Endothelial cell of umbilical vein (primary cell): ENCODE measurements at regions not wholly inside any gene's neighbourhood (a gene's known extent, or its start where the extent isn't known, plus 50 kb on each side); places are given as distances from the start of the nearest gene placed in this dataset.

Source experiments
- BruUV-seq: library from RNA; stranded (reverse); fragments of 400-500 nt; replicated peaks from 2 replicates; lab custom pipeline; 2021; lab: Mats Ljungman, UMichigan
- CTCF ChIA-PET: fragments of 300-600, 350-600 bp; sonication (Branson Sonifier 250); formaldehyde crosslinking; loops from one replicate; lab custom pipeline; 2021; ENCODE audit warnings: antibody characterized with exemption, inconsistent platforms; lab: Charles Lee
- POLR2A ChIA-PET: fragments of 300-600, 350-600 bp; sonication (Branson Sonifier 250); formaldehyde crosslinking; loops from one replicate; lab custom pipeline; 2021; ENCODE audit warnings: antibody characterized with exemption, inconsistent platforms; lab: Charles Lee
- DNase-seq: peaks from one replicate; pipeline ENCODE4 v3.0.0-alpha.2; 2011; ENCODE audit warnings: low read depth, low spot score
- FAIRE-seq: peaks from 2 replicates; lab custom pipeline; 2011; peaks lifted over from hg19 to GRCh38; lab: Jason Lieb, UNC
- H2AFZ ChIP-seq: 2 replicates; pipeline ENCODE4 v1.6.0; 2012; ENCODE audit warnings: low read depth, low read length, control low read depth, inconsistent platforms
- H3K27ac ChIP-seq: 2 replicates; pipeline ENCODE4 v1.5.1; 2011; ENCODE audit warnings: low read depth, mild to moderate bottlenecking, control low read depth, low read length, moderate library complexity; ENCODE audit not compliant: insufficient read depth
- H3K27me3 ChIP-seq, 2 experiments: 2 replicates each; pipeline versions ENCODE4 v1.6.0 to v1.6.1; 2011; ENCODE audit warnings: low read length in 2 of 2, mixed read lengths in 1 of 2; ENCODE audit not compliant: control insufficient read depth in 2 of 2, insufficient read depth in 2 of 2
- H3K36me3 ChIP-seq, 2 experiments: 2 replicates in 1 of 2; 3 replicates in 1 of 2; pipeline ENCODE4 v1.5.1; 2011; ENCODE audit warnings: low read length in 2 of 2, mild to moderate bottlenecking in 1 of 2, moderate library complexity in 1 of 2; ENCODE audit not compliant: control insufficient read depth in 2 of 2, insufficient read depth in 2 of 2; ENCODE audit errors: extremely low read depth in 1 of 2
- H3K4me1 ChIP-seq: 3 replicates; pipeline ENCODE4 v1.5.1; 2011; ENCODE audit warnings: mild to moderate bottlenecking, low read length; ENCODE audit not compliant: control insufficient read depth, insufficient read depth; ENCODE audit errors: extremely low read depth
- H3K4me2 ChIP-seq: 2 replicates; pipeline ENCODE4 v1.6.1; 2011; ENCODE audit warnings: low read length, control low read depth, mixed read lengths; ENCODE audit not compliant: insufficient read depth
- H3K4me3 ChIP-seq, 3 experiments: fragments of 200-600 bp in 1 of 3; sonication (generic), shearing (Covaris generic) in 1 of 3; replicated peaks in 1 of 3; 2 replicates each; pipeline ENCODE4 v1.5.1; 2011 to 2016; ENCODE audit warnings: control low read depth in 3 of 3, low read length in 3 of 3, mild to moderate bottlenecking in 2 of 3, inconsistent platforms in 1 of 3, low read depth in 1 of 3, moderate library complexity in 1 of 3; ENCODE audit not compliant: insufficient read depth in 1 of 3
- H3K79me2 ChIP-seq: 2 replicates; pipeline ENCODE4 v1.6.0; 2012; ENCODE audit warnings: low read length, inconsistent platforms; ENCODE audit not compliant: control insufficient read depth, insufficient read depth
- H3K9ac ChIP-seq: replicated peaks from 2 replicates; pipeline ENCODE3; 2011; ENCODE audit warnings: low read length, control low read depth; ENCODE audit not compliant: insufficient read depth; ENCODE audit errors: extremely low read depth
- H3K9me1 ChIP-seq: replicated peaks from 3 replicates; pipeline ENCODE4 v1.6.0; 2011; ENCODE audit warnings: mild to moderate bottlenecking, low read length; ENCODE audit not compliant: control insufficient read depth, insufficient read depth; ENCODE audit errors: extremely low read depth
- H3K9me3 ChIP-seq: replicated peaks from 2 replicates; pipeline ENCODE4 v1.5.1; 2012; ENCODE audit warnings: low read length, inconsistent platforms; ENCODE audit not compliant: control insufficient read depth, insufficient read depth
- H4K20me1 ChIP-seq: replicated peaks from 2 replicates; pipeline ENCODE3; 2011; ENCODE audit warnings: mild to moderate bottlenecking, low read length; ENCODE audit not compliant: control insufficient read depth, insufficient read depth; ENCODE audit errors: extremely low read depth
- CTCF ChIP-seq, 2 donors: IDR thresholded peaks; 1 replicate in 1 of 2; 2 replicates in 1 of 2; pipeline ENCODE4 v1.5.1; 2011; ENCODE audit warnings: low read length in 2 of 2, mild to moderate bottlenecking in 2 of 2, moderate library complexity in 2 of 2, control low read depth in 1 of 2, inconsistent platforms in 1 of 2, low read depth in 1 of 2; ENCODE audit not compliant: insufficient read depth in 1 of 2; ENCODE audit errors: extremely low read depth in 1 of 2
- EZH2 ChIP-seq: IDR thresholded peaks from 2 replicates; pipeline ENCODE4 v1.6.1; 2012; ENCODE audit warnings: borderline replicate concordance, low read depth, mild to moderate bottlenecking, moderate library complexity, low read length, inconsistent platforms; ENCODE audit not compliant: severe bottlenecking
- FOS ChIP-seq: IDR thresholded peaks from 2 replicates; pipeline ENCODE4 v1.6.1; 2011; ENCODE audit warnings: mild to moderate bottlenecking, low read length, moderate library complexity, borderline replicate concordance; ENCODE audit not compliant: insufficient read depth
- GATA2 ChIP-seq: IDR thresholded peaks from 2 replicates; pipeline ENCODE4 v1.7.0; 2011; ENCODE audit warnings: low read depth, mild to moderate bottlenecking, moderate library complexity, mixed read lengths, low read length; ENCODE audit not compliant: insufficient read length, insufficient read depth
- JUN ChIP-seq: IDR thresholded peaks from 2 replicates; pipeline ENCODE4 v1.6.1; 2011; ENCODE audit warnings: borderline replicate concordance, low read depth; ENCODE audit not compliant: insufficient read length, insufficient read depth
- MAX ChIP-seq: IDR thresholded peaks from 2 replicates; pipeline ENCODE4 v1.6.1; 2011; ENCODE audit not compliant: insufficient read depth, insufficient read length
- MYC ChIP-seq: IDR thresholded peaks from one replicate; pipeline ENCODE4 v1.6.1; 2011; ENCODE audit warnings: mild to moderate bottlenecking, low read depth, low read length
- POLR2A ChIP-seq: IDR thresholded peaks from 2 replicates; pipeline ENCODE4 v1.6.1; 2012; ENCODE audit warnings: low read depth, mild to moderate bottlenecking, control low read depth, low read length
- POLR2AphosphoS5 ChIP-seq: IDR thresholded peaks from 2 replicates; pipeline ENCODE4 v1.6.1; 2012; ENCODE audit warnings: low read depth, mild to moderate bottlenecking, control low read depth, low read length, moderate library complexity; ENCODE audit not compliant: insufficient read depth
- dilution Hi-C: fragments of 300-500 bp; cut with MboI; formaldehyde crosslinking; loops from one replicate; pipeline ENCODE4 v1.15.0; 2019; ENCODE audit warnings: low sequenced_read_pairs; ENCODE audit not compliant: extremely low pct_ligation_motif_present
- intact Hi-C: fragments of 100-400 bp; cut with micrococcal nuclease; formaldehyde crosslinking; loops from one replicate; pipeline ENCODE4 v1.10.0; 2022

- intact Hi-C loops, result no loop called here
- Histone ChIP-seq H3K9me1 (no peaks in the 10 kb centered on the region), H3K9me3 (no peaks in the 10 kb centered on the region), H3K4me3 (no peak overlapping the region), H3K9ac (no peak overlapping the region), H3K27ac (no peak overlapping the region), H3K79me2 (no peaks in the 10 kb centered on the region), H3K27me3 (no peaks in the 10 kb centered on the region), H3K4me2 (no peak overlapping the region), H4K20me1 (no peaks in the 10 kb centered on the region), H3K36me3 (no peaks in the 10 kb centered on the region), H3K4me1 (peaks cover 2% of the 10 kb centered on the region), H2AFZ (no peak overlapping the region)
- POLR2A ChIA-PET, result no interaction called here
- DNase-seq (no peak), FAIRE-seq (no peak)
- dilution Hi-C loops, result no loop called here
- TF ChIP-seq CTCF (IDR thresholded peaks at IDR 0.05; ENCODE audit: extremely low read depth in 1 of 2, insufficient read depth in 1 of 2, low read depth in 1 of 2, low read length in 2 of 2) (no peak), POLR2AphosphoS5 (no peak), POLR2A (no peak), FOS (no peak), MYC (no peak), MAX (no peak), JUN (no peak), GATA2 (no peak), EZH2 (no peak)
- CTCF ChIA-PET, result interaction anchor here (1.1 to 1.2 kb wide), 2 partner anchors 13 to 181 kb away, joined by 3 read pairs; no protein-coding TSS in a partner anchor
- BruUV-seq, result no TSS peak
Observed at GRCh38 chr12:88814779-88815178, 234.5 kb upstream of the KITLG start.
